ENCODE measurements at regions not wholly inside any gene's neighbourhood (a gene's known extent, or its start where the extent isn't known, plus 50 kb on each side); places are given as distances from the start of the nearest gene placed in this dataset.

DNA sequence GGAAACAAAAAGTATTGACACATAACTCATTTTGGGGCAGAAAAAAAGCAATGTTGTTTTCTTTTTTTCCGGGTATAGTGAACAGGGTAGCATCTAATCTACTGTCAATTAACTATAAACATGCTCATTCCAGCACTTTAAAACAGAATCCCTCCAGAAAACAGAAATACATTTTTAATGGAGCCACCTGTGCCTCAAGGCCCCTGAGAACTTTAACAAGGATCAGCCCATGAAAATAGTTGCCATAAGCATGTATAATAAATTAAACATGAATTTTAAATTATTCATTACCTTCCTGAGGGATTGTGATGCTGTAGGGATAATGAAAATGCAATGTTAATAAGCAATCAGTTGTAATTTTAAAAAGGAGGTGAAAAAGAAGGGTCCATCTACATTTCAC is 101.4 kb upstream of the IVNS1ABP start:
- no peak for DNase-seq
- WGBS (ENCODE audit: low lambda C conversion rate) = 38% methylated on average over 1 of the region's 1 CpG
- TF ChIP-seq EZH2phosphoT487 (IDR thresholded peaks at IDR 0.05; ENCODE audit: borderline replicate concordance, low read depth) (no peak), NRF1 (IDR thresholded peaks at IDR 0.05; ENCODE audit: low read depth, low read length) (no peak), RXRA (IDR thresholded peaks at IDR 0.05; ENCODE audit: borderline replicate concordance, low read depth) (no peak), GABPA (IDR thresholded peaks at IDR 0.05; ENCODE audit: low read depth) (no peak), FOSL2 (IDR thresholded peaks at IDR 0.05; ENCODE audit: borderline replicate concordance, low read depth) (no peak), RAD21 (IDR thresholded peaks at IDR 0.05; ENCODE audit: low read length) (no peak), YY1 (IDR thresholded peaks at IDR 0.05; ENCODE audit: low read depth) (no peak), MEF2A (IDR thresholded peaks at IDR 0.05; ENCODE audit: borderline replicate concordance, low read depth) (no peak)
- TF ChIP-seq, protein P1, sequence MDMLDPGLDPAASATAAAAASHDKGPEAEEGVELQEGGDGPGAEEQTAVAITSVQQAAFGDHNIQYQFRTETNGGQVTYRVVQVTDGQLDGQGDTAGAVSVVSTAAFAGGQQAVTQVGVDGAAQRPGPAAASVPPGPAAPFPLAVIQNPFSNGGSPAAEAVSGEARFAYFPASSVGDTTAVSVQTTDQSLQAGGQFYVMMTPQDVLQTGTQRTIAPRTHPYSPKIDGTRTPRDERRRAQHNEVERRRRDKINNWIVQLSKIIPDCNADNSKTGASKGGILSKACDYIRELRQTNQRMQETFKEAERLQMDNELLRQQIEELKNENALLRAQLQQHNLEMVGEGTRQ (IDR thresholded peaks at IDR 0.05; ENCODE audit: borderline replicate concordance, low read depth, low read length) = no peak
- TF ChIP-seq, protein P2, sequence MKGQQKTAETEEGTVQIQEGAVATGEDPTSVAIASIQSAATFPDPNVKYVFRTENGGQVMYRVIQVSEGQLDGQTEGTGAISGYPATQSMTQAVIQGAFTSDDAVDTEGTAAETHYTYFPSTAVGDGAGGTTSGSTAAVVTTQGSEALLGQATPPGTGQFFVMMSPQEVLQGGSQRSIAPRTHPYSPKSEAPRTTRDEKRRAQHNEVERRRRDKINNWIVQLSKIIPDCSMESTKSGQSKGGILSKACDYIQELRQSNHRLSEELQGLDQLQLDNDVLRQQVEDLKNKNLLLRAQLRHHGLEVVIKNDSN (IDR thresholded peaks at IDR 0.05; ENCODE audit: borderline replicate concordance, low read depth) = no peak
- H3K9me3 ChIP-seq = no peaks in the 10 kb centered on the region
- no peak overlapping the region for H3K4me3 ChIP-seq (ENCODE audit: low read depth in 2 of 2, low read length in 1 of 2)
- POLR2A ChIA-PET = no interaction called here
- H3F3A ChIP-seq (replicated peaks; ENCODE audit: insufficient read depth) = no peaks in the 10 kb centered on the region
- H4K20me1 ChIP-seq (ENCODE audit: insufficient read depth) = no peaks in the 10 kb centered on the region
- H3K4me1 ChIP-seq (ENCODE audit: control insufficient read depth in 1 of 2, insufficient read depth in 2 of 2, low read depth in 1 of 2, low read length in 1 of 2) = no peaks in the 10 kb centered on the region
- no peaks in the 10 kb centered on the region for H3K9me2 ChIP-seq
- no peak overlapping the region for H3K4me2 ChIP-seq
- H2AFZ ChIP-seq (ENCODE audit: low read depth) = no peak overlapping the region
- no peaks in the 10 kb centered on the region for H3K36me3 ChIP-seq (replicated peaks in 1 of 2; ENCODE audit: control insufficient read depth in 1 of 2, insufficient read depth in 2 of 2, low read length in 1 of 2)
- H3K27ac ChIP-seq (ENCODE audit: low read depth in 2 of 2, low read length in 1 of 2) = no peak overlapping the region
- no peak overlapping the region for H3K9ac ChIP-seq
- CTCF ChIA-PET = no interaction called here
- no peaks in the 10 kb centered on the region; the same call in 1 of the 2 replicates for H3K27me3 ChIP-seq (ENCODE audit: insufficient read depth)
- no peaks in the 10 kb centered on the region for H3K79me2 ChIP-seq (ENCODE audit: insufficient read depth)

DNA sequence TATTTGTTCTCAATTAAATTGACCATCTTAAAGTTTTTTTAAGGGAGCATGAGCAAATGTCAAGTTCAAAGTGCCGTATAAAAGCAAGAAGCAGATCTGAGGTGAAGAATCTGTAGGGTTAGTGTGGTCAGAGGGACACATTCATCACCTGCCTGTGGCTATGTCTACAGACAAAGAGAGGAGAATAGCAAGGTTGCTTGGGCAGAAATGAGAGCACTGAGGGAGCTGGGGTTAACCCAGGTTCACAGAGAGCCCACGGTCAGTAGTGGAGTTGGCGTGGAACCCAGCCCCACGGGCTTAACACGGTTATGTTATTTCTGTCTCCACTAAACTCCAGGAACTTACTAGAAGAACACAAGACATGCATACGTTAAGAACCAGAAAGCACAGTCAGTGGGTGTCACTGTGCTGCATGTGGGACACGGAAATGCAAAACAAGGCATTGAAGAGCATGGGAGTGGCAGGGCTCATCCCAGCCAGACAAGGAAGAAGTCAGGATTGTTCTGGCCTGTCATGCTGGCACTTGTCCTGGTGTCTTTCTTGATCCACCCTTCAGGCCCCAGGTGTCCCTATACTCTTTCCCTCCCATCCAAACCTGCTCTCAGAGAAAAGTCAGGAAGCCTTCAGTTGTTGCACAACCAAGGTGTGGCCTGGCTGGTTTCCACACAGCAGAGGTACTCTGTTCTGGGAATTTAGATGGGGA is 95.5 kb upstream of the IVNS1ABP start:
- Histone ChIP-seq H3K27ac (ENCODE audit: low read depth in 2 of 2, low read length in 1 of 2) (no peak overlapping the region), H3K4me2 (no peak overlapping the region), H3K79me2 (ENCODE audit: insufficient read depth) (no peaks in the 10 kb centered on the region), H3K9me2 (no peaks in the 10 kb centered on the region), H3K9me3 (no peaks in the 10 kb centered on the region), H3K9ac (no peak overlapping the region), H3K27me3 (ENCODE audit: insufficient read depth) (no peaks in the 10 kb centered on the region), H3F3A (replicated peaks; ENCODE audit: insufficient read depth) (no peaks in the 10 kb centered on the region), H2AFZ (ENCODE audit: low read depth) (no peak overlapping the region), H3K4me3 (ENCODE audit: low read depth in 2 of 2, low read length in 1 of 2) (no peak overlapping the region), H3K36me3 (replicated peaks in 1 of 2; ENCODE audit: control insufficient read depth in 1 of 2, insufficient read depth in 2 of 2, low read length in 1 of 2) (no peaks in the 10 kb centered on the region), H4K20me1 (ENCODE audit: insufficient read depth) (no peaks in the 10 kb centered on the region), H3K4me1 (ENCODE audit: control insufficient read depth in 1 of 2, insufficient read depth in 2 of 2, low read depth in 1 of 2, low read length in 1 of 2) (no peaks in the 10 kb centered on the region)
- no peak for DNase-seq
- TF ChIP-seq FOXM1 (IDR thresholded peaks at IDR 0.05; ENCODE audit: low read depth) = no peak
- ChIA-PET CTCF (no interaction called here), POLR2A (no interaction called here)
- WGBS (ENCODE audit: low lambda C conversion rate) = 68% methylated on average over 7 of the region's 7 CpGs
